Smooth muscle cell (in vitro differentiated cells): ENCODE measurements at regions not wholly inside any gene's neighbourhood (a gene's known extent, or its start where the extent isn't known, plus 50 kb on each side); places are given as distances from the start of the nearest gene placed in this dataset.

Experiments
- DNase-seq: peaks from one replicate; lab custom pipeline; 2025; ENCODE audit not compliant: unreplicated experiment; lab: John Stamatoyannopoulos, UW
- H2AFZ ChIP-seq: fragments of 200-600 bp; sonication (generic); 2 replicates; pipeline ENCODE4 v1.6.0; 2016; ENCODE audit warnings: antibody characterized with exemption, low read depth, mild to moderate bottlenecking
- H3F3A ChIP-seq: fragments of 200-600 bp; sonication (generic); 2 replicates; pipeline ENCODE4 v1.6.0; 2017; ENCODE audit warnings: antibody characterized with exemption, low read depth
- H3K27ac ChIP-seq: fragments of 200-600 bp; sonication (generic); 2 replicates; pipeline ENCODE4 v1.5.1; 2016; ENCODE audit warnings: low read depth, mild to moderate bottlenecking
- H3K27me3 ChIP-seq: fragments of 200-600 bp; sonication (generic); 2 replicates; pipeline ENCODE4 v1.6.1; 2016; ENCODE audit warnings: low read depth, mild to moderate bottlenecking
- H3K36me3 ChIP-seq: fragments of 200-600 bp; sonication (generic); 2 replicates; pipeline ENCODE4 v1.5.1; 2016; ENCODE audit warnings: low read depth
- H3K4me1 ChIP-seq: fragments of 200-600 bp; sonication (generic); 2 replicates; pipeline ENCODE4 v1.5.1; 2016; ENCODE audit warnings: low read depth
- H3K4me2 ChIP-seq: fragments of 200-600 bp; sonication (generic); 2 replicates; pipeline ENCODE4 v1.6.0; 2016; ENCODE audit warnings: mild to moderate bottlenecking
- H3K4me3 ChIP-seq: fragments of 200-600 bp; sonication (generic); 2 replicates; pipeline ENCODE4 v1.5.1; 2016; ENCODE audit warnings: mild to moderate bottlenecking
- H3K79me2 ChIP-seq: fragments of 200-600 bp; sonication (generic); 2 replicates; pipeline ENCODE4 v1.6.0; 2016; ENCODE audit warnings: low read depth, mild to moderate bottlenecking
- H3K9ac ChIP-seq: fragments of 200-600 bp; sonication (generic); 2 replicates; pipeline ENCODE4 v1.6.0; 2016; ENCODE audit warnings: low read depth
- H3K9me3 ChIP-seq: fragments of 200-600 bp; sonication (generic); replicated peaks from 2 replicates; pipeline ENCODE4 v1.5.1; 2016; ENCODE audit warnings: low read depth
- H4K20me1 ChIP-seq: fragments of 200-600 bp; sonication (generic); 2 replicates; pipeline ENCODE4 v1.6.0; 2016; ENCODE audit warnings: low read depth
- WGBS: methylation state at CpG from one replicate; pipeline ENCODE4 v1.1.7; 2016; ENCODE audit warnings: low lambda C conversion rate; 5-methylcytosine and 5-hydroxymethylcytosine counted together
- TF ChIP-seq, protein P1 (sequence below): fragments of 200-600 bp; sonication (generic); IDR thresholded peaks from 2 replicates; pipeline ENCODE4 v1.5.1; 2017; ENCODE audit warnings: borderline replicate concordance, mild to moderate bottlenecking, antibody characterized with exemption; ENCODE audit not compliant: insufficient read depth, poor library complexity, severe bottlenecking

DNA sequence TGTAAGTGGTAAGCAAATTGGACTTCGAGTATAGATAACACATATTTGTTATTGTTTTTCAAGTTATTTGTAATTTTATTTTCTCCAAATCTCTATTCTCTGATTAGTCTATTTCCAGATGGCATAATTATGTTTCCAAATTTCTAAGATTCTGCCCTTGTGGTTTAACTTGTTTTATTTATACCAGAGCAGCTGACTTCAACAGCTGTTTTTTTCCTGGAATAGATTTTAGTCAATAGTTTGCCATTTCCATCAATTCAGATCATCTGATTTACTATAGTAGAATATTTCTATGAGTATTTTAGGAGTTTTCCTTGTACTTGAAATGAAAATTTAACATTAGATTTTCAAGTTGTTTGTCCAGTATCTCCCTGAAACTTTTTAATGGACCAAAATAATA lies 848.7 kb upstream of the MIR17HG start:
- 64% methylated on average over 1 of the region's 1 CpG for WGBS
- no peak for DNase-seq
- Histone ChIP-seq H4K20me1 (no peaks in the 10 kb centered on the region), H3K27ac (no peak overlapping the region), H3K9ac (no peak overlapping the region), H3K4me2 (no peak overlapping the region), H3K27me3 (no peaks in the 10 kb centered on the region), H3K36me3 (no peaks in the 10 kb centered on the region), H3K9me3 (no peaks in the 10 kb centered on the region), H3K79me2 (no peaks in the 10 kb centered on the region), H3K4me1 (no peaks in the 10 kb centered on the region), H2AFZ (no peak overlapping the region), H3F3A (no peaks in the 10 kb centered on the region), H3K4me3 (no peak overlapping the region)
- TF ChIP-seq, protein P1, sequence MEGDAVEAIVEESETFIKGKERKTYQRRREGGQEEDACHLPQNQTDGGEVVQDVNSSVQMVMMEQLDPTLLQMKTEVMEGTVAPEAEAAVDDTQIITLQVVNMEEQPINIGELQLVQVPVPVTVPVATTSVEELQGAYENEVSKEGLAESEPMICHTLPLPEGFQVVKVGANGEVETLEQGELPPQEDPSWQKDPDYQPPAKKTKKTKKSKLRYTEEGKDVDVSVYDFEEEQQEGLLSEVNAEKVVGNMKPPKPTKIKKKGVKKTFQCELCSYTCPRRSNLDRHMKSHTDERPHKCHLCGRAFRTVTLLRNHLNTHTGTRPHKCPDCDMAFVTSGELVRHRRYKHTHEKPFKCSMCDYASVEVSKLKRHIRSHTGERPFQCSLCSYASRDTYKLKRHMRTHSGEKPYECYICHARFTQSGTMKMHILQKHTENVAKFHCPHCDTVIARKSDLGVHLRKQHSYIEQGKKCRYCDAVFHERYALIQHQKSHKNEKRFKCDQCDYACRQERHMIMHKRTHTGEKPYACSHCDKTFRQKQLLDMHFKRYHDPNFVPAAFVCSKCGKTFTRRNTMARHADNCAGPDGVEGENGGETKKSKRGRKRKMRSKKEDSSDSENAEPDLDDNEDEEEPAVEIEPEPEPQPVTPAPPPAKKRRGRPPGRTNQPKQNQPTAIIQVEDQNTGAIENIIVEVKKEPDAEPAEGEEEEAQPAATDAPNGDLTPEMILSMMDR: no peak

DNA sequence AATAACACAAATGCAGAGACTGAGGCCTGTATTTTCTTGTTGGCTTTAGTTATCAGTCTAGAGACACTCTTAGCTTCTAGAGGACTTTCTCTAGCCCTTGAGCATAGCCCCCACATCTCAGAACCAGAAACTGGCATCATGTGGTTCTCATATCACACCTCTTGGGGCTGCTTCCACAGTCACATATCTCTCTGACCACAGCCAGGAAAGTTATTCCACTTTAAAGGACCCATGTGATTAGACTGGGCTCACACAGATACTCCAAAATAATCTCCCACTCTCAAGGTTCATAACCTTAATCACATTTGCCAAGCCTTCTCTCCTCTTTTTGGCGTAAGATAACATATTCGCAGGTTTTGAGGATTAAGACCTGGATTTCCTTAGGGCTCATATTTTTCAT lies 846.9 kb upstream of the MIR17HG start:
- no peaks in the 10 kb centered on the region for H4K20me1 ChIP-seq
- 57% methylated on average over 2 of the region's 2 CpGs for WGBS
- H3K27ac ChIP-seq: no peak overlapping the region
- TF ChIP-seq, protein P1: no peak
- H3K4me1 ChIP-seq: no peaks in the 10 kb centered on the region
- no peaks in the 10 kb centered on the region for H3K36me3 ChIP-seq
- no peak overlapping the region for H3K4me2 ChIP-seq
- no peak overlapping the region for H3K9ac ChIP-seq
- H3K4me3 ChIP-seq: no peak overlapping the region
- no peak for DNase-seq
- H3K9me3 ChIP-seq: no peaks in the 10 kb centered on the region
- H3F3A ChIP-seq: no peaks in the 10 kb centered on the region
- H2AFZ ChIP-seq: no peak overlapping the region
- no peaks in the 10 kb centered on the region for H3K27me3 ChIP-seq
- no peaks in the 10 kb centered on the region for H3K79me2 ChIP-seq

DNA sequence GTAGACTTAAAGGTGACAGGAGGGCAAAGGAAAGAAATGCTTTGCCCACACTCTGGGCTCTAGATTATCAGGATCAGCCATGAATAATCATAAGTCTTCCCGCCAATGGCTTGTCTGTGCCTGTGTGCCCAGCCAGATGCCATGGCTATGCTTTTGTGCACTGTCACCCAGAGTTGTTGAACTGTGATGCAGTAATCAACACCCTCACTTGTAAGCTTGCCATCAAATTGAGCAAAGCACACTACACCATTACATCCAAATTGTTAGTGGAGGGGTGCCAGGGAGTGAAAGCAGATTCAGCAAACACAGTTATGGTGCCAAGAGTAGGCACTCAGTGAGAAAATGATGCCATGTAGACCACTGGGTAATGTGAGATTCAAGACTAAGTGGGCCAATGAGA lies 845.3 kb upstream of the MIR17HG start:
- Histone ChIP-seq H3K36me3 (no peaks in the 10 kb centered on the region), H3K4me1 (no peaks in the 10 kb centered on the region), H3K27ac (no peak overlapping the region), H3K9me3 (no peaks in the 10 kb centered on the region), H4K20me1 (no peaks in the 10 kb centered on the region), H3K9ac (no peak overlapping the region), H3K27me3 (no peaks in the 10 kb centered on the region), H2AFZ (no peak overlapping the region), H3K4me3 (no peak overlapping the region), H3K79me2 (no peaks in the 10 kb centered on the region), H3F3A (no peaks in the 10 kb centered on the region), H3K4me2 (no peak overlapping the region)
- DNase-seq: no peak
- TF ChIP-seq, protein P1: no peak
- WGBS: 73% methylated on average over 1 of the region's 1 CpG

DNA sequence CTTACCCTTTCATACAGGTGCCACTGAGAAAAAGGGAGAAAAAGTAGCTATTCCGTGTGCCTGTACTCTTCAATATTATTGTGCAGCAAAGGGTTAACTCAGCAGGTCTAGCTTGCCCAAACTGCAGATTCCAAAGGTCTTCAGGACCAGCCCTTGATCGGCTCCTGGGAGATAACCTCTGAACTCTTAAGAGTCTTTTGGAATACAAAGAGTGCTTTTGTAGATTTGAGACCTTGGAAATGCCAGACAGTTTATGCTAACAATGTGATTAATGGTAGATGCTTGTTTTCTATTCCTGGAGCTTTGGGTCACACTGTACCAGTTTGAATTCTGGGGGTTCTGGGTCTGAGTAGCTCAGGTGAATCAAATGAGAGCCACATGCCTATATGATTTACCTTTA lies 844.7 kb upstream of the MIR17HG start:
- no peak overlapping the region for H3K4me2 ChIP-seq
- H3K9me3 ChIP-seq: no peaks in the 10 kb centered on the region
- 36% methylated on average over 2 of the region's 2 CpGs for WGBS
- H3K36me3 ChIP-seq: no peaks in the 10 kb centered on the region
- H3K4me3 ChIP-seq: no peak overlapping the region
- DNase-seq: no peak
- no peaks in the 10 kb centered on the region for H3K4me1 ChIP-seq
- no peak overlapping the region for H3K27ac ChIP-seq
- TF ChIP-seq, protein P1: no peak
- H4K20me1 ChIP-seq: no peaks in the 10 kb centered on the region
- H3K27me3 ChIP-seq: no peaks in the 10 kb centered on the region
- no peaks in the 10 kb centered on the region for H3F3A ChIP-seq
- H3K9ac ChIP-seq: no peak overlapping the region
- no peaks in the 10 kb centered on the region for H3K79me2 ChIP-seq
- H2AFZ ChIP-seq: no peak overlapping the region
